ENCODE measurements at regions not wholly inside any gene's neighbourhood (a gene's known extent, or its start where the extent isn't known, plus 50 kb on each side); places are given as distances from the start of the nearest gene placed in this dataset.

- Mint-ChIP-seq H3K4me3 (no peak overlapping the region), H3K27ac (ENCODE audit: low read depth) (no peak overlapping the region), H3K27me3 (no peaks in the 10 kb centered on the region), H3K4me1 (no peaks in the 10 kb centered on the region), H3K36me3 (ENCODE audit: insufficient read depth) (no peaks in the 10 kb centered on the region), H3K9me3 (peaks cover 11% of the 10 kb centered on the region)
- ATAC-seq (replicated peaks; ENCODE audit: extremely low read depth, poor library complexity, severe bottlenecking) (no peak), DNase-seq (ENCODE audit: low spot score in 2 of 2) (no peak)
Measured at GRCh38 chr3:180359953-180360279, 242.0 kb upstream of the TTC14 start.

- H3K27ac Mint-ChIP-seq (ENCODE audit: low read depth): no peak overlapping the region
- DNase-seq (ENCODE audit: low spot score in 2 of 2) (no peak), ATAC-seq (replicated peaks; ENCODE audit: extremely low read depth, poor library complexity, severe bottlenecking) (no peak)
- no peaks in the 10 kb centered on the region for H3K4me1 Mint-ChIP-seq
- H3K36me3 Mint-ChIP-seq (ENCODE audit: insufficient read depth): no peaks in the 10 kb centered on the region
- no peak overlapping the region for H3K4me3 Mint-ChIP-seq
- H3K9me3 Mint-ChIP-seq: peaks cover 14% of the 10 kb centered on the region
- no peaks in the 10 kb centered on the region for H3K27me3 Mint-ChIP-seq
Measured at GRCh38 chr3:180362081-180362480, 239.9 kb upstream of the TTC14 start.

GRCh38 chr3:180375831-180376230, 226.1 kb upstream of the TTC14 start:
- Mint-ChIP-seq H3K27me3 (no peaks in the 10 kb centered on the region), H3K9me3 (peaks cover 22% of the 10 kb centered on the region), H3K4me1 (no peaks in the 10 kb centered on the region), H3K4me3 (no peak overlapping the region), H3K27ac (ENCODE audit: low read depth) (no peak overlapping the region), H3K36me3 (ENCODE audit: insufficient read depth) (no peaks in the 10 kb centered on the region)
- DNase-seq (ENCODE audit: low spot score in 2 of 2) (no peak), ATAC-seq (replicated peaks; ENCODE audit: extremely low read depth, poor library complexity, severe bottlenecking) (no peak)

GRCh38 chr3:180378496-180378895, 223.5 kb upstream of the TTC14 start:
- DNase-seq (ENCODE audit: low spot score in 2 of 2): no peak
- H3K27me3 Mint-ChIP-seq: no peaks in the 10 kb centered on the region
- ATAC-seq (replicated peaks; ENCODE audit: extremely low read depth, poor library complexity, severe bottlenecking): no peak
- no peak overlapping the region for H3K27ac Mint-ChIP-seq (ENCODE audit: low read depth)
- no peak overlapping the region for H3K4me3 Mint-ChIP-seq
- H3K36me3 Mint-ChIP-seq (ENCODE audit: insufficient read depth): peaks cover 3% of the 10 kb centered on the region
- H3K9me3 Mint-ChIP-seq: peaks cover 6% of the 10 kb centered on the region
- no peaks in the 10 kb centered on the region for H3K4me1 Mint-ChIP-seq

GRCh38 chr3:180382638-180383180, 219.3 kb upstream of the TTC14 start:
- H3K4me3 Mint-ChIP-seq: no peak overlapping the region
- no peak overlapping the region for H3K27ac Mint-ChIP-seq (ENCODE audit: low read depth)
- no peaks in the 10 kb centered on the region for H3K4me1 Mint-ChIP-seq
- DNase-seq (ENCODE audit: low spot score in 2 of 2) (no peak), ATAC-seq (replicated peaks; ENCODE audit: extremely low read depth, poor library complexity, severe bottlenecking) (no peak)
- H3K36me3 Mint-ChIP-seq (ENCODE audit: insufficient read depth): peaks cover 5% of the 10 kb centered on the region
- no peaks in the 10 kb centered on the region for H3K27me3 Mint-ChIP-seq
- no peaks in the 10 kb centered on the region for H3K9me3 Mint-ChIP-seq

GRCh38 chr3:180383332-180384020, 218.5 kb upstream of the TTC14 start:
- H3K27me3 Mint-ChIP-seq: no peaks in the 10 kb centered on the region
- DNase-seq (ENCODE audit: low spot score in 2 of 2) (no peak), ATAC-seq (replicated peaks; ENCODE audit: extremely low read depth, poor library complexity, severe bottlenecking) (no peak)

GRCh38 chr3:180390313-180390712, 211.7 kb upstream of the TTC14 start:
- ATAC-seq (replicated peaks; ENCODE audit: extremely low read depth, poor library complexity, severe bottlenecking) (no peak), DNase-seq (ENCODE audit: low spot score in 2 of 2) (no peak)
- H3K27me3 Mint-ChIP-seq: no peaks in the 10 kb centered on the region
- no peak overlapping the region for H3K27ac Mint-ChIP-seq (ENCODE audit: low read depth)
- no peaks in the 10 kb centered on the region for H3K4me1 Mint-ChIP-seq
- no peaks in the 10 kb centered on the region for H3K36me3 Mint-ChIP-seq (ENCODE audit: insufficient read depth)
- H3K4me3 Mint-ChIP-seq: no peak overlapping the region
- no peaks in the 10 kb centered on the region for H3K9me3 Mint-ChIP-seq

More at GRCh38 chr3:180383332-180384020, 218.5 kb upstream of the TTC14 start:
- H3K27ac Mint-ChIP-seq (ENCODE audit: low read depth): no peak overlapping the region
- H3K4me3 Mint-ChIP-seq: no peak overlapping the region
- H3K36me3 Mint-ChIP-seq (ENCODE audit: insufficient read depth): peaks cover 5% of the 10 kb centered on the region
- no peaks in the 10 kb centered on the region for H3K9me3 Mint-ChIP-seq
- H3K4me1 Mint-ChIP-seq: no peaks in the 10 kb centered on the region

GRCh38 chr3:180391001-180391400, 211.0 kb upstream of the TTC14 start:
- Mint-ChIP-seq H3K9me3 (no peaks in the 10 kb centered on the region), H3K27ac (ENCODE audit: low read depth) (no peak overlapping the region), H3K36me3 (ENCODE audit: insufficient read depth) (no peaks in the 10 kb centered on the region), H3K27me3 (no peaks in the 10 kb centered on the region), H3K4me3 (no peak overlapping the region), H3K4me1 (no peaks in the 10 kb centered on the region)
- ATAC-seq (replicated peaks; ENCODE audit: extremely low read depth, poor library complexity, severe bottlenecking) (no peak), DNase-seq (ENCODE audit: low spot score in 2 of 2) (no peak)

GRCh38 chr3:180401226-180401625, 200.7 kb upstream of the TTC14 start:
- H3K27ac Mint-ChIP-seq (ENCODE audit: low read depth): no peak overlapping the region
- no peaks in the 10 kb centered on the region for H3K27me3 Mint-ChIP-seq
- no peaks in the 10 kb centered on the region for H3K4me1 Mint-ChIP-seq
- no peaks in the 10 kb centered on the region for H3K36me3 Mint-ChIP-seq (ENCODE audit: insufficient read depth)
- no peak overlapping the region for H3K4me3 Mint-ChIP-seq
- no peak for ATAC-seq (replicated peaks; ENCODE audit: extremely low read depth, poor library complexity, severe bottlenecking)
- no peak for DNase-seq (ENCODE audit: low spot score in 2 of 2)
- no peaks in the 10 kb centered on the region for H3K9me3 Mint-ChIP-seq

GRCh38 chr3:180402471-180403073, 199.4 kb upstream of the TTC14 start:
- no peaks in the 10 kb centered on the region for H3K9me3 Mint-ChIP-seq
- no peaks in the 10 kb centered on the region for H3K36me3 Mint-ChIP-seq (ENCODE audit: insufficient read depth)
- H3K27ac Mint-ChIP-seq (ENCODE audit: low read depth): no peak overlapping the region
- ATAC-seq (replicated peaks; ENCODE audit: extremely low read depth, poor library complexity, severe bottlenecking) (no peak), DNase-seq (ENCODE audit: low spot score in 2 of 2) (no peak)
- H3K4me3 Mint-ChIP-seq: no peak overlapping the region
- no peaks in the 10 kb centered on the region for H3K27me3 Mint-ChIP-seq
- no peaks in the 10 kb centered on the region for H3K4me1 Mint-ChIP-seq

- Mint-ChIP-seq H3K9me3 (no peaks in the 10 kb centered on the region), H3K36me3 (ENCODE audit: insufficient read depth) (no peaks in the 10 kb centered on the region), H3K27me3 (no peaks in the 10 kb centered on the region), H3K27ac (ENCODE audit: low read depth) (no peak overlapping the region), H3K4me1 (no peaks in the 10 kb centered on the region), H3K4me3 (no peak overlapping the region)
- DNase-seq (ENCODE audit: low spot score in 2 of 2) (no peak), ATAC-seq (replicated peaks; ENCODE audit: extremely low read depth, poor library complexity, severe bottlenecking) (no peak)
Measured at GRCh38 chr3:180403156-180403555, 198.8 kb upstream of the TTC14 start.

GRCh38 chr3:180408654-180409053, 193.3 kb upstream of the TTC14 start:
- Mint-ChIP-seq H3K27ac (ENCODE audit: low read depth) (no peak overlapping the region), H3K4me1 (no peaks in the 10 kb centered on the region), H3K9me3 (peaks cover 6% of the 10 kb centered on the region), H3K4me3 (no peak overlapping the region), H3K27me3 (no peaks in the 10 kb centered on the region), H3K36me3 (ENCODE audit: insufficient read depth) (no peaks in the 10 kb centered on the region)
- DNase-seq (ENCODE audit: low spot score in 2 of 2): no peak
- no peak for ATAC-seq (replicated peaks; ENCODE audit: extremely low read depth, poor library complexity, severe bottlenecking)

- H3K36me3 Mint-ChIP-seq (ENCODE audit: insufficient read depth): no peaks in the 10 kb centered on the region
- DNase-seq (ENCODE audit: low spot score in 2 of 2) (no peak), ATAC-seq (replicated peaks; ENCODE audit: extremely low read depth, poor library complexity, severe bottlenecking) (no peak)
- H3K4me1 Mint-ChIP-seq: no peaks in the 10 kb centered on the region
- no peak overlapping the region for H3K4me3 Mint-ChIP-seq
- peaks cover 6% of the 10 kb centered on the region for H3K9me3 Mint-ChIP-seq
- no peak overlapping the region for H3K27ac Mint-ChIP-seq (ENCODE audit: low read depth)
- H3K27me3 Mint-ChIP-seq: no peaks in the 10 kb centered on the region
Measured at GRCh38 chr3:180409170-180409569, 192.8 kb upstream of the TTC14 start.
